M059J (cell line): ENCODE measurements at regions not wholly inside any gene's neighbourhood (a gene's known extent, or its start where the extent isn't known, plus 50 kb on each side); places are given as distances from the start of the nearest gene placed in this dataset.
"Not testable (repeated sequence)": the region's sequence is repeated elsewhere in the genome, so short reads cannot be mapped to it uniquely, and the experiment has no call there.

Source experiments
- DNase-seq: peaks from one replicate; pipeline ENCODE4 v3.0.0-alpha.2; 2012; ENCODE audit warnings: low read depth

DNA sequence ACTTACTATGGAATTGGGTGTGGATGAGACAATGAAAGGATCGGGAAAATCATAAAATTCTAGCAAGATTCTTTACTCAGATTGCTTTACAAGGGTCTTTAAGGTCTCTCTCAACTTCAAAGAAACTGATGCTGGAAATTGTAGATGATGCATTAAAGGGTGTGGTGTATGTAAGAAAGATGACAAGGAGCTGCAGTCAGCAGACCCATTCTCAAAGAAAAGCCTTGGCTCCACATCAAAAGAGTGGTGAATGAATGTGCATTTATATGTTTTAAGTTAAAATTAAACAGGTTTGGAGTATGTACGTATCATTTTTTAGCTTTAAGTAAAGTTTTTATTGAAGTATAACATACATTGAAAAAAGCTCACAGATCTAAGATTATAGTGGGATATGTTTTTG, 194.5 kb downstream of the C12orf75 start:
- no peak for DNase-seq

DNA sequence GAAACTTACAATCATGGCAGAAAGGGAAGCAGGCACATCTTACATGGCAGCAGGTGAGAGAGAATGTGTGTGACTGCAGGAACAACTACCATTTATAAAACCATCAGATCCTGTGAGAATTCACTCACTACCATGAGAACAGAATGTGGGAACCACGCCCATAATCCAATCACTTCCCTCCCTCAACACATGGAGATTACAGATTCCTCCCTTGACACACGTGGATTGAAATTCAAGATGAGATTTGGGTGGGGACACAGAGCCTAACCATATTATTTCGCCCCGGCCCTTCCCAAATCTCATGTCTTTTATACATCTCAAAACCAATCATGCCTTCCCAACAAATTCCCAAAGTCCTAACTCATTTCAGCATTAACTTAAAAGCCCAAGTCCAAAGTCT, 203.6 kb downstream of the C12orf75 start:
- no peak for DNase-seq

DNA sequence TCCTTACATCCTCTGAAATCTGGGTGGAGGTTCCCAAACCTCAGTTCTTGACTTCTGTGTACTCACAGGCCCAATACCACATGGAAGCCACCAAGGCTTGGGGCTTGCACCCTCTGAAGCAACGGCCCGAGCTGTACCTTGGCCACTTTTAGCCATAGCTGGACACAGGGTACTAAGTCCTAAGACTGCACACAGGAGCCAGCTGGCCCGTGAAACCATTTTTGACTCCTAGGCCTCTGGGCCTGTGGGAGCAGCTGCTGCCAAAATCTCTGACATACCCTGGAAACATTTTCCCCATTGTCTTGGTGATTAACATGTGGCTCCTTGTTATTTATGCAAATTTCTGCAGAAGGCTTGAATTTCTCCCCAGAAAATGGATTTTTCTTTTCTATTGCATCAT, 204.5 kb downstream of the C12orf75 start:
- not testable (repeated sequence) for DNase-seq

DNA sequence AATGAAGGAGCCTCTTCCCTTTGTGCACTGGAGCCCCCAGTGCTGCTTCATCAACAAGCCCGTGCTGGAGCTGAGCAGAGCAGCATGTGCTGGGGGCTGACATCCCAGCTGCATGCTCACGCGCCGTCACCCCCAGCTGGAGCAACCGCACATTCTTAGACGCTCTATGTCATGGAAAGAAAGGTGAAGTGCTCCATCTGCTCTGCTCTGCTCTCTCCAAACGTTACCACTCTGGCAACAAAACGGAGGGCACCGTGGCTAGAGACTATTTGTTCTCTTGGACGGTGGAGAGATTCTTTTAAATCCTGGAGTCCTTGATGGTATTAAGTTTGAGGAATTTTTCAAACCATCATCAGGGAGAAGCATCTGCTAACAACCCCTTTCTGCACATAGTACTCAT, 208.4 kb downstream of the C12orf75 start:
- no peak for DNase-seq

- DNase-seq: no peak
Measured at GRCh38 chr12:105539735-105540134, 209.2 kb downstream of the C12orf75 start.

- DNase-seq: peak; percentile 66
Measured at GRCh38 chr12:105547786-105548185, 217.3 kb downstream of the C12orf75 start.

DNA sequence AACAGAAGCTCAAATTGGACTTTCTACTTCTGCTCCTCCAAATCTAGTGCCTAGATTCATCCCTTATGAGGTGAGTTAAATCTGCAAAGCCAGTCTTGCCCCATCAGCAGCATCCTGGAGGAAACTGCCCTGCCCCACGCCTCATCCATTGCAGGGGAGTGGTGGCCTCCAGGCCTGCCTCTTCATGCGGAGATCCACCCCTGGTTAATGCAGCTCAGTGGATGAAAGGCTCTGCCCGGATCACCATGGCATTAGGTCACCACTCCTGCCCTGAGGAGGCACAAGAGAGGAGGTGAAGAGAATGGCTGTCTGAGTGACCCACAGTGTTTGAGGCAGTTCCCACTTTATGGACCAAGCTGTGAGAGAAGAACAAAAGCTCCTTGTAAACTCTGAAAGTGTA, 218.1 kb downstream of the C12orf75 start:
- DNase-seq: no peak

- DNase-seq: no peak
Measured at GRCh38 chr12:105552056-105552455, 221.6 kb downstream of the C12orf75 start.

- DNase-seq: peak; percentile 78
Measured at GRCh38 chr12:105554223-105554678, 223.8 kb downstream of the C12orf75 start.

DNA sequence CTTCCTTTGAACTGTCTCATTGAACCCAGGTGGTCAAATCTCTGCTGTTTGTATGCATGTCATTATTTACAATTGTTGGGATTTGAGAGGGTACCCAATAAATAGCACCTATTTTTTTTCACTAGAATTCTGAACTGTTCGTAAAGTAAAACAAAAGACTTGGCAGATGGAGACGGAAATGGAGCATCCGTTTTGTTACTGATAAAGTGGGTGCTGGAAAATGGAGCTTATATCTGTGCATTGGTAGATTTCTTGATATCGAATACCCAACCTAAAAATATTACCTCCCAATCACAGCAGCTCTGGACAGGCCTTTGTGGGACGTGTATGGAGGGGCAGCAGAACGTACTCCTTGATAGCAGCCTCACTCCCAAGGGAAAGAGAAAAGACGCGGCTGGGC, 224.4 kb downstream of the C12orf75 start:
- no peak for DNase-seq

DNA sequence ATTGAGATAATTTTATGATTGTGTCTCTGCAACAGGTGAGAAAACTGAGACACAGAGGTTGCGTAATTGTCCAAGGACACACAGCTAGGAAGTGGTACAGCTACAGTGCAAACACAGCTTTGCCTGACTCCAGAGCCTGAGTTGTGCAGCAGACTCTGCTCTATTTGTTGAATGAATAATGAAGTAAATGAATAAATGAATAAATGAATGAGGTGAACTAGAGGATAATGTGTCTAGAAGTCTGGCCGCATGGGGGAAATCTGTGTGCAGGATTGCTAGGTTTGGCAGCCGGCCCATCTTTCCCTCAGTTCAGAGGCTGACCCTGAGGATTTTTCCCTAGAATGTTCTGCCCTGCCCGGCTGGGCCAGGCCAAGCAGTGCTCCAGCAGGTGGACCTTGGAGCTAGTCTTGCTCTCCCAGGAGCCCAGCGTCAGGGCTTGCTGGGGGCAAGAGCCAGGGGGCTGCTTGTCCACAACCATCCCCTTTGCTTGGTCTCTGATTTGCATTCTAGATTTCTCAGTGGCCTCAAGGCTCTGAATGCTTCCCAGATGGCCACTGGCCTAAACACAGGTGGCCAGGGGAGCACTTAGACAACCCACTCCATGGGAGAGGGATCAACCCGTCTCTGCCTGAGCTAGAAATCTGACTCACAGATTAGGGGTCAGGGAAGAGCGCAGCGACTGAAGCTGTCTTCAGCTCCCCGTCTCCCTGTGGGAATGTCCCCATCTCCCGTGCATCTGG, 225.2 kb downstream of the C12orf75 start:
- no peak for DNase-seq

DNA sequence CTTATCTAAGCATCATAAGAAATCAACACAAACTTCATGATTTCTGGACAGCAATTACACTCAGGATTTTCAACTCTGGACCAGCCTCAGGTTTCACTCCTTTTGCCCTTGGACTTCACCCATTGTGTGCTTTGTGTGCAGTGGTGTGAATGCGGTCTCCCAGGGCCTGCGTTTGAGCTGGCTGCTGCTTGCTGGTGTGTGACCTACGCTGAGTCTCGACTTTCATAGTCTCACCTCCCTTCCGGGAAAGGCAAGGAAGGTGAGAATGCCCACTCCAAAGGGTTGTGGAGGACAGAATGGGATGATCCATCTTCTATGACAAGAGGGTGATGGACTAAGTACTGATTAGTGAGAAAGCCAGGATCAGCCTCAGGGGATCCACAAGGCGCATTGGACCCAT, 228.8 kb downstream of the C12orf75 start:
- DNase-seq: no peak

GRCh38 chr12:105561546-105562198, 231.2 kb downstream of the C12orf75 start:
- peak; percentile 79 for DNase-seq

DNA sequence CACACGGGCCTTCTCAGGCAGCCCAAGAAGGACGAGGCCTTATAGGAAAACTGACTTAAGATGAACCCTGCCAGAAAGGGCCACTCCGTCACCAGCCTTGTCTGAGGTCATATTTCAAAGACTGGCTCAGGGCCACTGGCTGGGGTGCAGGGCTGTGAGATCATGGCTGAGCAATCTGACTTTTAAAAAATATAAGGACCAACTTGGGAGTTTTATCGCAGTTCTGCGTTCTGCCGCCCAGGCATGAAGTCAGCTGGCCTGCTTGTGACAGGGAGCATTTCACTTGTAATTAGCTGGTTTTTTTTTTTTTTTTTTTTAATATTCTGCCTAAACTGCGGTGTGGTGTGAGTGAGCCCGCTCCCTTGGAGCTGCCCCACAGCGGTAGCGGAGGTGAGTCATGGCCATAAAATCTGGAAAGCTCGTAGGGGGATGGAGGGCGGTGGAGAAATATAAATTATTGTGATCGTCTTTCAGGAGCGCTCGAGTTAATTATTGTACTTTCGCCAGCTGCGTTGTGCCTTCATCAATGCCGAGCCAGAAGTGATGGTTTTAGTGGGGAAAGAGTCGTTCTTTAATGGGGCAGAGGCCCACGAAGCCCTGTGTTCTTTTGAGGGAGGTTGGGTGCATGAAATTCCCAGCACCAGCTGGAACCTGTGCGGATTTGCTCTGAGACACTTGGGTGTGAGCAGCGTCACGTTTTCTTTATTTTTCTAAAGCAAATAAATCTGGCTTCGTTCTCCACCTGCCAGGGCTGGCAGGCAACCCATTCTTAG, 231.9 kb downstream of the C12orf75 start:
- peak; percentile 91 for DNase-seq

DNA sequence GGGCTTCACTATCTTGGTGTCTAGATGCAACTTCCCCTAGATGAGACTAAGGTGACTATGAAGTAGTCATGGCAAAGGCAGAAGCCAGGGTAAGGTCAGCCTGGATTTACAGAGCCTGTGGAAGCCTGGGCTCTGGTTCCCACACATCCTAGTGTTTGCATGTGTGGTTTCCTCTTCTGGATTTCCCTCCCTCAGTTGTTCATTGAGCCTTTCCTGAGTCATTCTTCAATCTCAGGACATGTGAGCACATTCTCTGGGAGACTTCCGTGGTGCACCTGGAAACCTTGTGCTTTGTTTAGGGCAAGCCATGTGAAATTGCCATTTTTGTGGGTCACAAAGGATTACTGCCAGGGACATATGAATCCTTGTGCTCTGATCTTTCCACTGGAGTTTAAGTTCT, 236.6 kb downstream of the C12orf75 start:
- DNase-seq: peak; percentile 43

- no peak for DNase-seq
Measured at GRCh38 chr12:105569886-105570285, 239.4 kb downstream of the C12orf75 start.

DNA sequence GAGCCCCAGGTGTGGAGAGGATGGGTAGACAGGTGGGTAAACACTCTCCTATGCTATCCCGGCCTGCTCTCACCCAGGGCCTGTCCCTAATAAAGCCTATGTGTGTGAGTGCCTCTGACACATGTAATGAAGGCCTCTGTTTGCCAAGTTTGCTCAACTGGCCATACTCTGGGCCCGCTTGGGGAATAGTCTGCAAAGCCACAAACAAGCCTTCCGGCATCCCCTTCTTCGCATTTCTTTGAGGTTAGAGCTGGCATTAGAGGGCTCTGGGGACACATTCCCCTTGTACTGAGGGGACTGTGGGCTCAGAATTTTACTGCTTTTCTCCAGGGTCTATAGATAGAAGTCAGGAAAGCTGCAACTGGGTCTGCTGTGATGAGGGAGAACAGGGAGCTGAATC, 240.5 kb downstream of the C12orf75 start:
- no peak for DNase-seq

GRCh38 chr12:105573574-105573973, 243.1 kb downstream of the C12orf75 start:
- DNase-seq: peak; percentile 53

DNA sequence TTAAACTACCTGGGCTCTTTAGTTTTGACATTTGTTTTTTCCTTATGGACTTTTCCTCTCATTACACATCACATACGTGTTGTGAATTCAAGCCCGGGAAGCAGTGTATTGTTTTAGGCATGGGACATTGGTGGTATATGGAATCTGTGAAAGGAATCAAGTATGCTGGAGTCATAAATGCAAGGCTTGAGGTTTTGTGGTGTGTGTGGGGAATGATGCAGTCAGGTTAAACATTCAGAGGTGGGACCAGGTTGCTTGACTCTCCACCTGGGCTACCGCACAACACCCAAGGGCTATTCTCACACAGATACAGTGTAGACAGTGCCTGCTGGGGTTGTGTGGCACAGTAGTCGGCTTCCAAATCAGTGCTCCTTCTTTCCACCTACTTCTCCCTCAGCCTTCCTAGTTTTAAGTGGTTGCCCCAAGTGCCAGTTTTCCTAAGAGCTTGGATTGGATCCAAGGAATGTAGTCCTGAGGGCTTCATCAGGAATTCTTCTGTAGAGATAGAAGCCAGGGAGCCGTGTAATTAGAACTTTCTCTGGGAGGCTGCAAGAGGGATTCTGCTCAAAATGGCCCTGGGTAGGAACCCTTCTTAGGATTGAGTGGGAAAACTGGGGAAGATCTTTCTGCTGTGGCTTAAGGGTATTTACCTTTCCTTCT, 243.7 kb downstream of the C12orf75 start:
- peak; percentile 68 for DNase-seq

GRCh38 chr12:105575235-105575634, 244.7 kb downstream of the C12orf75 start:
- no peak for DNase-seq

- DNase-seq: no peak
Measured at GRCh38 chr12:105576261-105576660, 245.8 kb downstream of the C12orf75 start.

DNA sequence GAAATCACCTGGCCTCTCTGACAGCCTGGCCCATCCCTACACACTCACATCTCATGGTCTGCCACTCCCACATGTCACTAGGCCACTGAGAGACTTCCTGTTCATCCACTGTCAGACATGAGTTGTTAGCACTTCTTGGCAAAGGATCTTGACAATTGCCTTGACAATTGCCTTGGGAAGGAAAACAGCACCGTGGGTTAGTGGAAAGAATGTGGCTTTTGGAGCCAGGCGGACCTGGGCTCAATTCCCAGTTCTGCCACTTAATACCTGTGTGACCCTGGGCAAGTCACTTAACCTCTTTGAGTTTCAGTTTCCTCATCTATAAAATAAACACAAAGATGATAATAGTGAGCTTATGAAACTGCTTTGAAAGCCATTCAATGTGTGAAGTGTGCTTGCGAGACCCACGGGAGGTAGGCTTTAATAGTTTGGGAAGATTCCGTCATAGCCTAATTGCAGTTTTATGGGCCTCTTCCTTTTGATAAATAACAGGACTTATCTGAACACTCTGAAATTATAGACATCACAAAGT, 250.4 kb downstream of the C12orf75 start:
- DNase-seq: peak; percentile 56
